B cell (primary cell): ENCODE measurements at regions not wholly inside any gene's neighbourhood (a gene's known extent, or its start where the extent isn't known, plus 50 kb on each side); places are given as distances from the start of the nearest gene placed in this dataset.

Experiments
- ATAC-seq: fragments of 200-7000 bp; cut with Tn5 transposase; one replicate; pipeline ENCODE4 v1.10.0; 2021; ENCODE audit warnings: low read depth, mild to moderate bottlenecking, moderate number of reproducible peaks, moderate library complexity
- CTCF ChIA-PET: fragments of 350-600 bp; sonication (Branson Sonifier 250); formaldehyde crosslinking; loops from one replicate; lab custom pipeline; 2021; ENCODE audit warnings: antibody characterized with exemption, inconsistent platforms; lab: Charles Lee
- POLR2A ChIA-PET: fragments of 350-600 bp; sonication (Branson Sonifier 250); formaldehyde crosslinking; loops from one replicate; lab custom pipeline; 2021; ENCODE audit warnings: antibody characterized with exemption; lab: Charles Lee
- DNase-seq: peaks from one replicate; pipeline ENCODE4 v3.0.0; 2013
- H2AFZ ChIP-seq: 2 replicates; pipeline ENCODE4 v1.6.1; 2012; ENCODE audit warnings: mild to moderate bottlenecking, low read depth, low read length; ENCODE audit not compliant: insufficient read depth, poor library complexity, severe bottlenecking
- H3K27ac ChIP-seq, 2 donors: 1 replicate in 1 of 2; 2 replicates in 1 of 2; pipeline ENCODE4 v1.5.1; 2012 to 2013; ENCODE audit warnings: low read length in 2 of 2, mild to moderate bottlenecking in 2 of 2, moderate library complexity in 1 of 2
- H3K27me3 ChIP-seq, 4 experiments: fragments of 200-600 bp in 1 of 4; sonication (generic) in 1 of 4; replicated peaks in 1 of 4; 1 replicate in 2 of 4; 2 replicates in 2 of 4; pipeline versions ENCODE4 v1.6.1 to v1.7.0; 2013 to 2016; ENCODE audit warnings: low read length in 3 of 4, mild to moderate bottlenecking in 2 of 4, mixed read lengths in 1 of 4, moderate library complexity in 1 of 4; ENCODE audit not compliant: insufficient read depth in 4 of 4, control insufficient read depth in 3 of 4; ENCODE audit errors: control extremely low read depth in 1 of 4
- H3K36me3 ChIP-seq, 2 experiments: replicated peaks in 1 of 2; 1 replicate in 1 of 2; 2 replicates in 1 of 2; pipeline versions ENCODE4 v1.6.1 to v1.7.1; 2013; ENCODE audit warnings: low read length in 1 of 2; ENCODE audit not compliant: insufficient read depth in 2 of 2, control insufficient read depth in 1 of 2; ENCODE audit errors: control extremely low read depth in 1 of 2, extremely low read depth in 1 of 2
- H3K4me1 ChIP-seq, 2 donors: fragments of 200-600 bp in 1 of 2; sonication (generic) in 1 of 2; 1 replicate in 1 of 2; 2 replicates in 1 of 2; pipeline versions ENCODE4 v1.5.1 to v1.6.1; 2013 to 2017; ENCODE audit warnings: low read length in 2 of 2; ENCODE audit not compliant: control insufficient read depth in 2 of 2, insufficient read depth in 2 of 2
- H3K4me2 ChIP-seq: replicated peaks from 2 replicates; pipeline ENCODE3; 2012; ENCODE audit warnings: mild to moderate bottlenecking, low read depth, low read length; ENCODE audit not compliant: poor library complexity, severe bottlenecking
- H3K4me3 ChIP-seq, 5 experiments: fragments of 200-600 bp in 1 of 5; sonication (generic) in 1 of 5; 1 replicate in 3 of 5; 2 replicates in 2 of 5; pipeline versions ENCODE4 v1.5.1 to v1.7.0; 2011 to 2016; ENCODE audit warnings: low read length in 4 of 5, mild to moderate bottlenecking in 4 of 5, low read depth in 2 of 5, control low read depth in 1 of 5, moderate library complexity in 1 of 5; ENCODE audit not compliant: insufficient read depth in 1 of 5; ENCODE audit errors: control extremely low read depth in 1 of 5, extremely low read depth in 1 of 5
- H3K79me2 ChIP-seq: fragments of 200-600 bp; sonication (generic); one replicate; pipeline ENCODE4 v1.6.0; 2016; ENCODE audit warnings: low read length; ENCODE audit not compliant: control insufficient read depth, insufficient read depth
- H3K9ac ChIP-seq: fragments of 200-600 bp; sonication (generic); 2 replicates; pipeline ENCODE4 v1.6.1; 2017; ENCODE audit warnings: mild to moderate bottlenecking, low read length, moderate library complexity
- H3K9me3 ChIP-seq, 3 donors: one replicate each; pipeline versions ENCODE4 v1.6.1 to v1.7.1; 2013; ENCODE audit warnings: low read length in 2 of 3; ENCODE audit not compliant: control insufficient read depth in 2 of 3, insufficient read depth in 1 of 3; ENCODE audit errors: control extremely low read depth in 1 of 3
- H4K20me1 ChIP-seq: 2 replicates; pipeline ENCODE4 v1.6.0; 2012; ENCODE audit warnings: mild to moderate bottlenecking, low read length; ENCODE audit not compliant: insufficient read depth, control insufficient read depth, poor library complexity, severe bottlenecking
- H3K27ac Mint-ChIP-seq: one replicate; pipeline ENCODE4 v1.8.0; 2021; ENCODE audit warnings: mixed read lengths
- H3K27me3 Mint-ChIP-seq: one replicate; pipeline ENCODE4 v1.8.0; 2021; ENCODE audit warnings: mixed read lengths
- H3K4me1 Mint-ChIP-seq: one replicate; pipeline ENCODE4 v1.8.0; 2021; ENCODE audit warnings: mixed read lengths
- H3K4me3 Mint-ChIP-seq: one replicate; pipeline ENCODE4 v1.8.0; 2021; ENCODE audit warnings: mixed read lengths
- H3K9me3 Mint-ChIP-seq: one replicate; pipeline ENCODE4 v1.8.0; 2022; ENCODE audit warnings: mixed read lengths; ENCODE audit not compliant: insufficient read depth
- CTCF ChIP-seq: fragments of 200-600 bp; IDR thresholded peaks from one replicate; pipeline ENCODE4 v1.8.0; 2022; ENCODE audit warnings: antibody characterized with exemption, mild to moderate bottlenecking
- EZH2 ChIP-seq: IDR thresholded peaks from 2 replicates; pipeline ENCODE4 v1.6.1; 2012; ENCODE audit warnings: borderline replicate concordance, low read depth, mild to moderate bottlenecking, moderate library complexity, low read length; ENCODE audit not compliant: insufficient read depth, poor library complexity, severe bottlenecking
- WGBS: methylation state at CpG from one replicate; pipeline ENCODE4 v1.1.5; 2013; ENCODE audit warnings: missing lambda C conversion rate; ENCODE audit not compliant: insufficient coverage; 5-methylcytosine and 5-hydroxymethylcytosine counted together
- intact Hi-C: fragments of 100-400 bp; cut with micrococcal nuclease; formaldehyde crosslinking; loops from one replicate; pipeline ENCODE4 v1.10.0; 2022

GRCh38 chr3:31270010-31270409 lies 262.7 kb upstream of the STT3B start:
- Histone ChIP-seq H3K4me2 (no peak overlapping the region), H2AFZ (no peak overlapping the region), H4K20me1 (no peaks in the 10 kb centered on the region), H3K27me3 (peaks cover 0 to 9% (median 0%) of the 10 kb centered on the region in 4 experiments), H3K36me3 (no peaks in the 10 kb centered on the region), H3K27ac (no peak overlapping the region), H3K79me2 (no peaks in the 10 kb centered on the region), H3K9ac (no peak overlapping the region), H3K4me1 (peaks cover 0 to 3% of the 10 kb centered on the region in 2 donors), H3K4me3 (no peak overlapping the region), H3K9me3 (no peaks in the 10 kb centered on the region)
- no peak overlapping the region for H3K4me3 Mint-ChIP-seq
- CTCF ChIA-PET = no interaction called here
- intact Hi-C loops = loop anchor here (10.0 kb wide), 1 partner anchor 85 kb away; no protein-coding TSS in a partner anchor
- peaks cover 8% of the 10 kb centered on the region for H3K4me1 Mint-ChIP-seq
- DNase-seq = no peak
- no peak for ATAC-seq
- H3K27ac Mint-ChIP-seq = no peak overlapping the region
- H3K9me3 Mint-ChIP-seq = no peaks in the 10 kb centered on the region
- TF ChIP-seq EZH2 = no peak
- no peak for TF ChIP-seq CTCF
- POLR2A ChIA-PET = no interaction called here
- peaks cover 24% of the 10 kb centered on the region for H3K27me3 Mint-ChIP-seq

GRCh38 chr3:31274326-31275024 lies 258.2 kb upstream of the STT3B start:
- TF ChIP-seq CTCF (no peak), EZH2 (no peak)
- Histone ChIP-seq H3K9me3 (no peaks in the 10 kb centered on the region), H2AFZ (no peak overlapping the region), H3K27ac (no peak overlapping the region), H3K27me3 (peaks cover 0 to 5% (median 0%) of the 10 kb centered on the region in 4 experiments), H3K4me2 (no peak overlapping the region), H3K9ac (no peak overlapping the region), H3K36me3 (no peaks in the 10 kb centered on the region), H3K4me1 (peaks cover 0 to 3% of the 10 kb centered on the region in 2 donors), H4K20me1 (no peaks in the 10 kb centered on the region), H3K79me2 (no peaks in the 10 kb centered on the region), H3K4me3 (no peak overlapping the region)
- Mint-ChIP-seq H3K4me1 (no peaks in the 10 kb centered on the region), H3K27ac (no peak overlapping the region), H3K4me3 (no peak overlapping the region), H3K27me3 (peaks cover 27% of the 10 kb centered on the region), H3K9me3 (no peaks in the 10 kb centered on the region)
- ChIA-PET POLR2A (no interaction called here), CTCF (no interaction called here)
- ATAC-seq (no peak), DNase-seq (no peak)
- 97% methylated on average over 3 of the region's 3 CpGs for WGBS
- intact Hi-C loops = loop anchor here (10.0 kb wide), 1 partner anchor 90 kb away; no protein-coding TSS in a partner anchor
